GM10248 (cell line): ENCODE measurements at regions not wholly inside any gene's neighbourhood (a gene's known extent, or its start where the extent isn't known, plus 50 kb on each side); places are given as distances from the start of the nearest gene placed in this dataset.
"Not testable (repeated sequence)": the region's sequence is repeated elsewhere in the genome, so short reads cannot be mapped to it uniquely, and the experiment has no call there.

Source experiments
- CTCF ChIA-PET: fragments of 300-600 bp; sonication (Branson Sonifier 250); formaldehyde crosslinking; extraction: SDS; loops from one replicate; lab custom pipeline; 2021; ENCODE audit warnings: antibody characterized with exemption; lab: Yijun Ruan, JAX
- POLR2A ChIA-PET: fragments of 350-650 bp; sonication (Branson Sonifier 250); formaldehyde crosslinking; extraction: SDS; loops from one replicate; lab custom pipeline; 2020; ENCODE audit warnings: antibody characterized with exemption; lab: Yijun Ruan, JAX
- DNase-seq: peaks from one replicate; pipeline ENCODE4 v3.0.0; 2012; ENCODE audit errors: extremely low spot score
- TF ChIP-seq, protein P1 (sequence below): IDR thresholded peaks from 2 replicates; pipeline ENCODE4 v1.5.1; 2012; ENCODE audit warnings: mild to moderate bottlenecking, low read depth; ENCODE audit errors: extremely low read depth, missing control alignments, control extremely low read depth

DNA sequence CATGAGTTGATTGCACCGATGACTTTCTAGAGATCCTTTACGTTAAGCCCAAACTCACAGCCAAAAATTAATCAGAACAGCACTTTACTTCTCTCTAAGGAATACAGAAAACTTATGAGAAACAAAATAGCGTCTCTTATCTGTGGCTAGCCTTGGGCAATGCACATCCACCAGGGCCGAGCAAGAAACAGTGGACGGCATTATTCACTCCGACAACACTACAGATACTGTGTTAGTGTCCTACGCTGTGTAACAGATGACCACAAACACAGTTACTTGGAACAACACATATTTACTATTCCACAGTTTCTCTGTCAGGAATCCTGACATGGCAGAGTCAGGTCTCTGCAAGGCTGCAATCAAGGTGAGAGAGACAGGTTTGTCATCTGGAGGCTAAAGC lies 598.3 kb upstream of the ADARB2 start:
- TF ChIP-seq, protein P1, sequence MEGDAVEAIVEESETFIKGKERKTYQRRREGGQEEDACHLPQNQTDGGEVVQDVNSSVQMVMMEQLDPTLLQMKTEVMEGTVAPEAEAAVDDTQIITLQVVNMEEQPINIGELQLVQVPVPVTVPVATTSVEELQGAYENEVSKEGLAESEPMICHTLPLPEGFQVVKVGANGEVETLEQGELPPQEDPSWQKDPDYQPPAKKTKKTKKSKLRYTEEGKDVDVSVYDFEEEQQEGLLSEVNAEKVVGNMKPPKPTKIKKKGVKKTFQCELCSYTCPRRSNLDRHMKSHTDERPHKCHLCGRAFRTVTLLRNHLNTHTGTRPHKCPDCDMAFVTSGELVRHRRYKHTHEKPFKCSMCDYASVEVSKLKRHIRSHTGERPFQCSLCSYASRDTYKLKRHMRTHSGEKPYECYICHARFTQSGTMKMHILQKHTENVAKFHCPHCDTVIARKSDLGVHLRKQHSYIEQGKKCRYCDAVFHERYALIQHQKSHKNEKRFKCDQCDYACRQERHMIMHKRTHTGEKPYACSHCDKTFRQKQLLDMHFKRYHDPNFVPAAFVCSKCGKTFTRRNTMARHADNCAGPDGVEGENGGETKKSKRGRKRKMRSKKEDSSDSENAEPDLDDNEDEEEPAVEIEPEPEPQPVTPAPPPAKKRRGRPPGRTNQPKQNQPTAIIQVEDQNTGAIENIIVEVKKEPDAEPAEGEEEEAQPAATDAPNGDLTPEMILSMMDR, result no peak
- no peak for DNase-seq
- ChIA-PET POLR2A (no interaction called here), CTCF (no interaction called here)

- POLR2A ChIA-PET, result no interaction called here
- TF ChIP-seq, protein P1, result no peak
- CTCF ChIA-PET, result no interaction called here
- DNase-seq, result no peak
Observed at GRCh38 chr10:2334575-2334974, 597.2 kb upstream of the ADARB2 start.

GRCh38 chr10:2329082-2329481 lies 591.8 kb upstream of the ADARB2 start:
- POLR2A ChIA-PET, result no interaction called here
- DNase-seq, result no peak
- TF ChIP-seq, protein P1, result no peak
- CTCF ChIA-PET, result no interaction called here

- ChIA-PET POLR2A (no interaction called here), CTCF (no interaction called here)
- TF ChIP-seq, protein P1, result no peak
- DNase-seq, result no peak
Observed at GRCh38 chr10:2326411-2326810, 589.1 kb upstream of the ADARB2 start.

DNA sequence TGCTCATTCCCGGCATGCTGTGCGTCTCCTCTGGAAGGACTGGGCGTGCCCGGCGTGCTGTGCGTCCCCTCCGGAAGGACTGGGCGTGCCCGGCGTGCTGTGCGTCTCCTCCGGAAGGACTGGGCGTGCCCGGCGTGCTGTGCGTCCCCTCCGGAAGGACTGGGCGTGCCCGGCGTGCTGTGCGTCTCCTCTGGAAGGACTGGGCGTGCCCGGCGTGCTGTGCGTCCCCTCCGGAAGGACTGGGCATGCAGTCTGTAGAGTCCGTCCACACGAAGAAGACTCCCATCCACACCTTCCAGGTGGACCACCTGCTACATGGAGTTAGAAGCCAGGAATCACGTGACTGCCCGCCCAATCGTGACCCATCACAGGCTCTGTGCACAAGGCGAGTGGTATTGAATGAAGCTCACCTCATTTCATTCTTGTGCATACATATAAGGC lies 577.7 kb upstream of the ADARB2 start:
- DNase-seq, CTCF ChIA-PET, POLR2A ChIA-PET: not testable (repeated sequence)

GRCh38 chr10:2306081-2306480 lies 568.8 kb upstream of the ADARB2 start:
- DNase-seq, result no peak
- ChIA-PET POLR2A (no interaction called here), CTCF (no interaction called here)
- TF ChIP-seq, protein P1, result no peak

- DNase-seq, result no peak
- POLR2A ChIA-PET, result no interaction called here
- TF ChIP-seq, protein P1, result no peak
- CTCF ChIA-PET, result no interaction called here
Observed at GRCh38 chr10:2303169-2303568, 565.8 kb upstream of the ADARB2 start.
